NCI-H146 (cell line): ENCODE measurements at regions not wholly inside any gene's neighbourhood (a gene's known extent, or its start where the extent isn't known, plus 50 kb on each side); places are given as distances from the start of the nearest gene placed in this dataset.
A peak's percentile ranks its signal among the peaks of the same experiment; 100 is the strongest.

Experiments
- DNase-seq: peaks from one replicate; lab custom pipeline; 2025; lab: John Stamatoyannopoulos, UW

GRCh38 chr5:124462751-124463150 lies 283.7 kb downstream of the ZNF608 start:
- DNase-seq, result peak; percentile 75

DNA sequence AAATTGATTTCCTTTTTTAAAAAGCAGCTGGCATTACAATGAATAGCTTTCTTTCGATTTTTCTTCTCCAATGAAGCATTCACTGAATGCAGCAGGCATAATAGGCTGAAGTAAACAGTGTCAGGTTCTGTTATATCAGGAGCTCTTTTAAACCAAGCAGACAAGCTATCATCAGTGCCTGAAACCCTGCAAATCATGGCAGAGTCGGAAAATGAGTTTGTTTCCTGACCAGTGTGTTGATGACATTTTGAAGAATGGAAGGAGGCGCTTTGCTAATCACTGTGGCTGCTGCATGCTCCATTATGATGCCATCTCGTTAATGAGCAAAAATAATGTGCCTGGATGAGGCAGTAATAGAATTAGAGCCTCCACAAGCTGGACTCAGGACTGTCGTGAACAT lies 284.5 kb downstream of the ZNF608 start:
- peak; percentile 92 for DNase-seq

DNA sequence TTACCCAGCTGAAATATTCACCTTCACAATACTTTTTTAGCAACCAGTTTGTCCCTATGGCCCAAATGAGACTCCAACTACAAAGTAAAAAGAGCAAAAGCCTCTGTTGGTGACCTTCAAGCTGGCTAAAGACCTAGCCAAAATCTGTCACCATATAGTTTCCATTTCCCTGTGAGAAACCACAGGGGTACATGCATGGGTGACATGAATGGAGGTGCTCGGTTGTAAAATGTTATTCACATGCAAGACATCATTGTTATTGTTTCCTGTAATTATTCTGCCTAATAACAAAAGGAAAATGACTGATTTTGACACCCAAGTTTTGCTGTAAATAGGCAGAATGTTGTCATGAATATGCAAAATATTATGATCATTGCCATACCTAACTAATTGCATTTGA lies 285.3 kb downstream of the ZNF608 start:
- DNase-seq, result peak; percentile 29

- DNase-seq, result no peak
Measured at GRCh38 chr5:124460642-124461041, 285.8 kb downstream of the ZNF608 start.

- DNase-seq, result no peak
Measured at GRCh38 chr5:124459984-124460383, 286.5 kb downstream of the ZNF608 start.

DNA sequence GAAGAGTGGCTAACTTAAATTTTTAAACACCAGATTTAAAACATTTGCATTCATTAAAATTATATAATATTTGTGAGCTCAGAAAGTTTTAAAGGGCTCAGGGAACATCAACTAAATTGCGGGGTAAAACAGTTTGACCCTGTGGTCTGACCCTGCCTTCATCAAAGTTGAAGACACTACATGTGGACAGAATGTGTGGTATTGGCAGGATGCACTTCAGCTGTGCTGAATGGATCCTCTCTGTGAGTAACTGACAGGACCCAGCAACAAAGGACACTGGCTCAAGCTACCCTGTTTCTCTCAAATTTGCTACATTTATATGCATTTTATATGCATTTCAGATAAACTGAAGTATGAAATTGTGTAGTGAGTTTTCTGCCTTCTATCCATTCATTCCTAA lies 288.5 kb downstream of the ZNF608 start:
- DNase-seq, result peak; percentile 3

GRCh38 chr5:124457101-124457500 lies 289.3 kb downstream of the ZNF608 start:
- peak; percentile 76 for DNase-seq

DNA sequence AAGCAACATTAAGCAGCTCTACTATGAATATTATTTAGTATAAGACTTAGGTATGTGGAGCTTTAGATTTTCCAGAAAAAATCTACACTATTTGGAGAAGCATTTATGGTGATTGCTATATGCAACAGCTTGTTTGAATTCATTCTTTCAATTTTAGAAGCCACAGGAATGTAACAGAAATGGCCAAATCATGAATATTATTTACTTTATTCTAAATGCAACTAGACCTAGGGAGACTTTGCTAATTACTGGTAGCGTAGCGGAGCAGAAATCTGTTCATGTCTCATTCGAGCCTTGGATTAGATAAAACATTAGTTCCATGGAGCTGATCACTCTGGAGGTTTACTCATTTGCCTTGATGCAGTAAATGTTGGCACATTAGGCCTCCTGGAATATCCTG lies 290.2 kb downstream of the ZNF608 start:
- DNase-seq, result no peak

DNA sequence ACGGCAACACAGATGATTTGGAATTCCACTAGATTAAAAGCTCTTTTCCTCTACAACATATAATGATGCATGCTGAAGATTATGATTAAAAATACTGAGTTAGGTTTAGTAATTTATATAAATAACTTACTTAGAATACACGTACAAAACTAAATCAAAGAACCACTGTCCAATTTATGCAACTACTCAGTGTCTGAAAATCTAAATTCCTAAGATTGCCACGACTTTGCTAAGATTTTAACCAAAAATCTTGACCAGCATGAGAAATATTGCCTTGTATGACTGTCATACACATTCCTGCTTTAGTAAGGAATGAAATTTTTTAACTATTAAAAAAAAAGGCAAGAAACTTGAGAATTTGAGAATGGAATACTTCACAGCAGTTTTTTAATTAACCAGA lies 292.4 kb downstream of the ZNF608 start:
- DNase-seq, result no peak

DNA sequence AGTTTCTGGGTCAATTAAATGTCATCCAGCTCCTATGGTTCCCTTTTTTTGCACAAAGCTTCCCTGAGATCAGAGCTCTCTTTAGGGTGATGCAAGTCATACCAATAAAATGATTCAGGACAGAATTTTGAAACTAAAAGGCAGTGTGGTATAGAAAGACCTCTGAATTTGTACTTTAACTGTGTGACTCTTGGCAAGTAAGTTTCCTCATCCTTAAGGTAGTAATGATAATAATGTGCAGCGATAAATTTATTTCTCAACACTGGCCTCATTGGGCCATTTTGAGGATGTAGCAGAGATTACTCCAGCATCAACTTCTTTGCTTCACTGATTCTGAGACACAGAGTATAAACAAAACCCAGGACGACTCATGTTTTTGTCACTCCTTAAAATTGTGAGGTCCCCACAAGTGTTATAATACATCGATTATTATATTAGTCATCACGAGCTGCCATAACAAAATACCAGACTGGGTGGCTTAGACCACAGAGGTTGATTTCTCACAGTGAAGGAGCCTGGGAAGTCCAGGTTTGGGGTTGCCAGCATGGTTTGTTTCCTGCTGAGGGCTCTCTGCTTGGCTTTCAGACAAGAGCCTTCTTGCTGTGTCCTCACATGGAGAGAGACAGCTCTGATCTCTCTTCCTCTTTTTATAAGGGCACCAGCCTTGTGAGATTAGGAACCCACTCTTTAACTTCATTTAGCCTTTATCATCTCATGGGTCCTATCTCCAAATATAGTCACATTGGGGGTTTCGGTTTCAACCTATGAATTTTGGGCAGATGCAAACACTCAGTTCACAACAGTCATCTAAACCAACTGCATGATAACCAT lies 293.0 kb downstream of the ZNF608 start:
- DNase-seq, result no peak

DNA sequence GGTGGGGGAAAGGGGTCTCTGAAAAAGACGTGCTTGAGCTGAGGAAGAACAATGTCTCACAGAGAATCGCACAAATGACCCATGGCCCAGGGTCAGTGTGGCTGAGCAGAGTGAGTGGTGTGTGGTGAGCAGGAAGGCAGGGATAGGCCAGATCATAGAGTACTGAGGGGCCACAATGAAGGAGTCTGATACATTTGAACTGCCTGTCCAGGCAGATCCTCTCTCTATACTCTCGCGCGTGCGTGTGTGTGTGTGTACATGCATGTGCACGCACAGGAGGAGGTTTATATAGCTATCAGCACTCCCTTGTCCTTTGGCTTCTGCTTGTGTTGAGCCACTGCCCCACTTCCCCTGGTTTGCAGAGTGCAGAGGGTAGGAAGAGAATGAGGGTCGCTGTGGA lies 294.0 kb downstream of the ZNF608 start:
- no peak for DNase-seq

DNA sequence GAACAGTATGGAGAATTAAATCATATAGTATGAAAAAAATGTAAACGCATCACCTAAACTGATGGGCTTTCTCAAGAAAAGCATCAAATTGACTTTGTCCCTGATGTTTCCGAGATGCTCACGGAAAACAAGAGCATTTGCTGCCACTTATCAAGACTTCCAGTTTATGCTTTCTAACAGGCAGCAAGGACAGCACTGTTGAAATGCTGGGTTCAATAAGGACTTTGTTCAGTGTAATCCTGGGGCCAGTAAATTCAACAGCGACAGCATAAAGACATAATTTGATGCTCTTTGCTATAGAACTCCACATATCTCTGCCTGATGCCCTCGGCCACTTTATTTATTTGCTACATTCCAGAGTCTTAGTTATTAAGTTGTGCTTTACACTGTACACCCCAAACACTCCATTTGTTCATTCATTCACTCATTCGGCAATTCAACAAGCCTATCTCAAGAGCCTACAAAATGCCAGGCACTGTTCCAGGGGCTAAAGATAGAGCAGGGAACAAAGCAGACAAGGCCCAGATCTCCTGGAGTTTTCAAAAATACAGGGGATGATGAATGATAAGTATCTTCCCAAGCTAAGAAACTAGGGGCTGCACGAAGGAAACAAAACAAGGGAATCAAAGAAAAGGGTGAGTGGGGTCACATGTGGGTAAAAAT lies 294.6 kb downstream of the ZNF608 start:
- DNase-seq, result no peak

DNA sequence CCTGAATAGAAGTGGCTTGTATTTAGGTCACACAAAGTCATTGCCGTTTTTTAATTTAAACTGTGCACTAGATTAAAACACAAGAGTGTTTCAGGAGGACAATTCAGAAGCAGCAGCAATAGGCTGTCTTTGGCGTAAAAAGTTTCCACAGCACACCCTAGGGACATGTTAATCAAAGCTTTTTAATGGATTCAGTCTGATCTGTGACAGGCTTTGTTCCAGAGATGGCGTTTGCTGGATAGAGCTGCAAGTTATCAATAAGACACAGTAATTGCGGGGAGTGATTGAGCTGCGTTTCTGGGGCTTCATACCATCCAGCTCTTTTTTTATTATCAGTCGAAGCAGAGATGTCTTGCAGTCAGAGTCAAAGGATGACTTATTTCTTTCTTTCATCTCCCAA lies 300.3 kb downstream of the ZNF608 start:
- no peak for DNase-seq

DNA sequence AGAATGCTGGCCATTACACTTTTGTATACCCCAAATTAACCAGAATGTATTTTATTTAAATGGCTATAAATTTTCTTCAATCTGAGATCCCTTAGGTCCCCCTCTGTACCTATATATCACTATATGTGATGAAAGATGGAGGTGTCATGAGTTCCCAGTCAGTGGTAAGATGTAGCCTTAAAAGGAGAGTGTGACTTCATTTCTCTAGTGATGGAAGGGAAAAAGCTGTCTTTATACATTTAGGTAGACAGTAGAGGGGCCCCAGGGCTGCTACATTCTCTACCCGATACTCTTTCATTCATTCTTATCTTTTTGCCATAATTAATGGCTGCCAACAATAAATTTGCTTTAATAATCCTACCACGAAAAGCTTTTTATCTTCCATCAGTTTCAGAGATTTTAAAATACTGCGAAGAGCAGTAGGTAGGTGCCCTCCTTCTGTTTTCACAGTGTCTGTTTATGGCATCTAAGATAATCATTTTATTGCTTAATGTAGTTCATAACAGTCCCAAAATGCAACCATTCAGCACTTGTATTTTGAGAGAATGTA lies 301.3 kb downstream of the ZNF608 start:
- DNase-seq, result no peak

GRCh38 chr5:124444147-124444775 lies 302.2 kb downstream of the ZNF608 start:
- no peak for DNase-seq

GRCh38 chr5:124440471-124440870 lies 306.0 kb downstream of the ZNF608 start:
- no peak for DNase-seq

DNA sequence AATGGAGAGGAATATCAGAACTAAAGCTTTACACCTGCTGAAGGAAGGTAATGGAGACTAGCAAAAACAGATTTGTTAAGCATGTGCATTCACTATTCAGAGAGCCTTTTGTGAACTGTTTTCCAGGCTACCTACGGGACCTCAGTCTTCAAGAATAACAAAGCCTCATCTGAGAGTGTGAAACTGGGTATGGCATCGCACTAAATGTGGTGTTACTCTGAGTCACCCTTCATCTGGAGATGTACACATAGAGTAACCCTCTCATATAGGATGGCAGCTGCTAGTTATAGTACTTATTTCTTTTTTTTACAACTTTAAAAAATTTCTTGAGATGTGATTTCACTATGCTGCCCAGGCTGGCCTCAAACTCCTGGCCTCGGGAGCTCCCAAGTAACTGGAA lies 306.8 kb downstream of the ZNF608 start:
- DNase-seq, result no peak

- peak; percentile 56 for DNase-seq
Measured at GRCh38 chr5:124438903-124439281, 307.5 kb downstream of the ZNF608 start.

DNA sequence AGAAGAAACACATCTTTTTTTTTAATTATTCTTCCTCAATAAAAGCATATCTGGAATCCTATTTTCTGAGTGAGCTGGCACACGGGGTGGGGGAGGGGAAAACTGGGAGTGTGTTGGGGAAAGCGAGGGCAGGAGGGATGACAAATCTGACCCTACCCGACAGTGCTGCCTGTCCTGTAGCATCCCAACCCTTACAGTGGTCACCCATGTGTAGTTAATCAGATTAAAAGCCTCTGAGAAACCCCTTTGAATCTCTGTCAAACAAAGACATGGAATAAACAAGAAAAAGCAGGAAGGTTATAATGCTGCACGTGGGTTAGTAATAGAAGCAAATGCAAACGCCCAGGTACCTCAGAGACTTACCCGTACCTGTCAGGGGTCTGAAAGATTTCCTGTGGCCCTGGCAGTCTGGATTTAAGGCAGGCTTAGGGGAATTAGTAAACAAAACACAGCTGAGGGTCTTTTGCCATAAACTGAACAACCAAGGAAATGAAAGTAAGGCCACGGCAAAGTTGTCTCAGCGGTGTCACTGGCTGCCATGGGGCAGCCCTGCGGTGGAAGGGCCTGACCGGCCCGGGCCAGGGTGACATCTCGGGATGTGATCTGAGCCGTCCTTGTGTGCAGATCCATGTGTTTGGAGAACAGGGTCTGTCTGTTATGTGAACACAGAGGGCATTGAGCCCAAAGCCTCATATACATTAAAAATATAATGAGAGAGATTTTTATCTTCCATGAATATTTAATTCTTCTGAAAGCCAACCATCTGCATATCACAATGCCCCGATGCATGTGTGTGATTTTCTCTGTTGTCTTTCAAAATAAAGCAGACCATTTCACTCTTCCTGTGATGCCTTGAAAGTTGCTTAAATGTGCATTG lies 308.2 kb downstream of the ZNF608 start:
- DNase-seq, result no peak

DNA sequence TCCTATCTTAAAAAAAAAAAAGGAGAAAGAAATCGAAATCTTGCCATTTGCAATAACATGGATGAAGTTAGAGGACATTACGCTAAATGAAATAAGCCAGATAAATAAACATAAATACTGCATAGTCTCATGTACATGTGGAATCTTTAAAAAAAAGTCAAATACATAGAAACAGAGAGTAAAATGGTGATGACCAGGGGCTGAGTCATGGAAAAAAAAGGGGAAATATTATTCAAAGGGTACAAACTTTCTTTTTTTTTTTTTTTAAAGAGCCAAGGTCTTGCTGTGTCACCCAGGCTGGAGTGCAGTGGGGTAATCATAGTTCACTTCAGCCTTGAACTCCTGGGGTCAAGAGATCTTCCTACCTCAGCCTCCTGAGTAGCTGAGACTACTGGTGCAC lies 310.1 kb downstream of the ZNF608 start:
- DNase-seq, result no peak

GRCh38 chr5:124433170-124433569 lies 313.3 kb downstream of the ZNF608 start:
- DNase-seq, result no peak

GRCh38 chr5:124421584-124421983 lies 324.9 kb downstream of the ZNF608 start:
- no peak for DNase-seq
